CD4-positive, alpha-beta T cell treated with Interleukin-17A for 4 hours (primary cell): ENCODE measurements at regions not wholly inside any gene's neighbourhood (a gene's known extent, or its start where the extent isn't known, plus 50 kb on each side); places are given as distances from the start of the nearest gene placed in this dataset.
"Not testable (repeated sequence)": the region's sequence is repeated elsewhere in the genome, so short reads cannot be mapped to it uniquely, and the experiment has no call there.

Experiments
- DNase-seq: peaks from one replicate; pipeline ENCODE4 v3.0.0-alpha.2; 2020; ENCODE audit warnings: mixed read lengths

DNA sequence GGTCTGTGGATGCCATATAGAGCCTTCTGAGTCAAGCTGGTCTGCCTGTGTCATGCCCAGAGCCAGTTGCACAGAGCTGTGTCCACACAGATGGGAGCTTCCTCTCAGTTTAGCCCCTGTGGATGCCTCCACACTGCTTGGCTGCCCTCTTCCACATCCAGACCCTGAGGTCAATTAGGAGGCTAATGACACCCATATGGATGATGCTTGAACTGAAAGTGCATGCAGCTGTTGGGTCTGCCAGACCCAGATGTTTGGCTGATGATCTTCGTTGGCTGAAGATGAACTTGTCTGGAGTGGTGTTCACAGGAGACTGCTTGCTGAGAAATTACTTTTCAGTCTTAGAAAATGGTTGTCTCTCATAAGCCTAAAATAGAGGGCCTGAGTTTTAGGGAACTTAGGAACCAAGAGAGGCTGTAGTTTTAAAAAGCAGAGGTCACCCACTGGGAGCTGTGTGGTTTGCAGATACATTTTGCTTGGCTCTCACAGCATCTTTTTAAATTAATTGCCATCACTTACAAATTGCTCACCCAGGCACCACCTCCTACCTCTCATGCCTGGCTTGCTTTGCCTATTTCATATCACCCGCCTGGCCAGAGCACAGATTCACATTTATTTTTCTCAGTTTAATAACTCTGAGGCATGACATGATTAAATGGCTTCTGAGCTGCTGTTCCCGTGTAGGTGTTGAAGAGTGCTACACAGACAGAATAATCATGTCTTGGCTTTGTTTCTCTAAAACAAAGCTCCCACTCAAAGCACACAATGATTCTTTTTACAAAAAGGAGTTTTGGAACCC lies 176.1 kb downstream of the MINAR1 start:
- no peak for DNase-seq

DNA sequence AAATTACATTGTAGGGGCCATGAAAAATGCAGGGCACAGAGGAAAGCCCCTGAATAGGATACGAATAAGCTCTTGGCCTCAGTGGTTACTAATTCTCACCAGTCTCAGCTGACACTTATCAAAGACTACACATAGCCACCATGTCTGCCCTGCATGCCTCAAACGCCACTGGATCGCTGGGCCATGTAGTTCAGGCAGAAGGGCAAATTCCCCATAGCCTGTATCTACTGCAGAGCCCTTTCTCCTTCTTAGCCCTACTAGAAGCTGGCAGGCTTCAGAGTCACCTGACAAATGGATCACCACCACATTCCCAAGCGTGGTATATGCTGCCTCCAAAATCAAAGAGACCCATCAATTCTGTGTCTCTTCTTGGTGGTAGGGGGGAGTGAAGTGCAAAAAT lies 177.4 kb downstream of the MINAR1 start:
- no peak for DNase-seq

DNA sequence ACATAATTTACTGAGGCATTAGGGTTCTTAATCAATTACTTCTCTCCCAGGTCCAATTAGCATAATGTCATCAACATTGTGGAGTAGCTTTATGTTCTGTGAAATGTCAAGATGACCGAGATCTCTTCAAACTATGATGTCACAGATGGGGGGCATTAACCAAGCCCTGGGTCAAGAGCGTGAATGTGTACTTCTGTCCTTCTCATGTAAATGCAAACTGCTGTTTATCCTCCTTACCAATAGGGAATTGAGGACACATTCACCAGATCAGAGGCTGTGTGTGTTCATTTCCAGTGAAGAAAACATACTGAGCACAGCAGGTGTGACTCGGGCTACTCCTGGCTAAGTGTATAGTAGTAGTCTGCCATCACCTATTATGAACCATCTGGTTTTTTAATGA lies 177.9 kb downstream of the MINAR1 start:
- no peak for DNase-seq

DNA sequence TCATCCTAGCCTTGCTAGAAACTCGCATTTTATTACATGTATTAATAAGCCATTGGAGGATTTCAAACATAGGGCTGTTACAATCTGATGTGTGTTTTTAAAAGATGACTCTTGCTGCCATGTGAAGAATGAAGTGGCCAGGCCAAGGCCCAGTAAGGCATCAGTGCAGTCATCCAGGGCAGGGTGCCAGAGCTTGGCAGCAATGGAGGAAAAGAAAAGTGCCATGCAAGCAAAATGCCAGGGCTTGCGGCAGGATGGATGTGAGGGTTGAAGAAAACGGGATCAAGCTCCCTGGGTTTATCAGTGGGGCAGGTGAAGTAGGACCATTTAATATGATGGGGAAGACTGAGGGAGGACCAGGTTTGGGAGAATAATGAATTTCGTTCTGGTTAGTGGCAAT lies 183.6 kb downstream of the MINAR1 start:
- no peak for DNase-seq

DNA sequence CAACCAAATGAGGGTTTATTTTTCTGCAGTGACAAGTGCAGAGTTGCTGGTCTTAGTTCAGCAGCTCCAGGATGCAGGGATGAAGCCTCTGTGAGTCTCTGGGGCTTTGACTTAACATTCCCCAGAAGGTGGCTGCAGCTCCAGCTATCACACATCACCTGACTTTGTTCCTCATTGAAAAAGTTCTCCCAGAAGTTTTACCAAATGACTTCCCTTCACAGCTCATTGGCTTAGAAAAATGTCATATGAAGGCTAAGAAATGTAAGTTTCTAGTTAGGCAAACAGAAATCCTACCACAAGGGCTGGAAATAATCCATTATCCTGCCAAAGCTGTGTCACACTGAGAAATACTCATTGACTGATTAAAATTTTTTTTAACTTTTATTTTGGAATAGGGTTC lies 184.9 kb downstream of the MINAR1 start:
- DNase-seq = no peak

DNA sequence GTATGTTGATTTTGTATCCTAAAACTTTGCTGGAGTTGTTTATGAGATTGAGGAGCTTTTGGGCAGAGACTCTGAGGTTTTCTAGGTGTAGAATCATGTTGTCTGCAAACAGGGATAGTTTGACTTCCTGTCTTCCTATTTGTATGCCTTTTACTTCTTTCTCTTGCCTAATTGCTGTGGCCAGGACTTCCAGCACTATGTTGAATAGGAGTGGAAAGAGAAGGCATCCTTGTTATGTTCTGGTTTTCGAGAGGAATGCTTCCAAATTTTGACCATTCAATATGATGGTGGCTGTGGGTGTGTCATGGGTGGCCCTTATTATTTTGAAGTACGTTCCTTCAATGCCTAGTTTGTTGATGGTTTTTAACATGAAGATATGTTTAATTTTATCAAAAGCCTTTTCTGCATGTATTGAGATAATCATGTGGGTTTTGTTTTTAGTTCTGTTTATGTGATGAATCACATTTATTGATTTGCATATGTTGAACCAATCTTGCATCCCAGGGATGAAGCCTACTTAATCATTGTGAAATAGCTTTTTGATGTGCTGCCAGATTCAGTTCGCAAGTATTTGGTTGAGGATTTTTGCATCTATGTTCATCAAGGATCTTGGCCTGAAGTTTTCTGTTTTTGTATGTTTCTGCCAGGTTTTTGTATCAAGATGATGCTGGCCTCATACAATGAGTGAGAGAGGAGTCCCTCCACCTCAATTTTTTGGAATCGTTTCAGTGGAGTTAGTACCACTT lies 188.1 kb downstream of the MINAR1 start:
- DNase-seq = no peak

DNA sequence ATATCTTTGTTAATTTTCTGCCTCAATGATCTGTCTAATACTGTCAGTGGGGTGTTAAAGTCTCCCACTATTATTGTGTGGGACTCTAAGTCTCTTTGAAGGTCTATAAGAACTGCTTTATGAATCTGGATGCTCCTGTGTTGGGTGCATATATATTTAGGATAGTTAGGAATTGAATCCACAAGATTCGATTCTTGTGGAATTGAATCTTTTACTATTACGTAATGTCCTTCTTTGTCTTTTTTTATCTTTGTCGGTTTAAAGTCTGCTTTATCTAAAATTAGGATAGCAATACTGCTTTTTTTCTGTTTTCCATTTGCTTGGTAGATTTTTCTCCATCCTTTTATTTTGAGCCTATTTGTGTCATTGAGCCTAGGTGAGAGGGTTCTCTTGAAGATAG lies 189.7 kb downstream of the MINAR1 start:
- not testable (repeated sequence) for DNase-seq

DNA sequence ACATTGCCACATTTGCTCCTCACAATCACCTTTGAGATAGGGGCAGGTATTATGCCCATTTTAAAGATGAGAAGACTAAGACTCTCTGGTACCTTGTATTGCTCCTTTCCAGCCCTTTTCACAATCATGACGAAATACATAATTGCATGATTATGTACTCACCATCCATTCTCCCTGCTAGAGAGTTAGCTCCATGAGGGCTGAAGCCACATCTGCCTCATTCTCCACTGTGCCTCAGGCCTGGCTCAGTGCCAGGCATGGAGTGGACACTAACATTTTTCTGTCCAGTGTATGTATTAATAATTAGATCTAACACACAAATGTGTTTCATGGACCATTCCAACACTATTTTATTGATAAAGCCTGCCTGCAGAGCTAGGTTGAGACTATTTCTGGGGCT lies 191.4 kb downstream of the MINAR1 start:
- DNase-seq = no peak

DNA sequence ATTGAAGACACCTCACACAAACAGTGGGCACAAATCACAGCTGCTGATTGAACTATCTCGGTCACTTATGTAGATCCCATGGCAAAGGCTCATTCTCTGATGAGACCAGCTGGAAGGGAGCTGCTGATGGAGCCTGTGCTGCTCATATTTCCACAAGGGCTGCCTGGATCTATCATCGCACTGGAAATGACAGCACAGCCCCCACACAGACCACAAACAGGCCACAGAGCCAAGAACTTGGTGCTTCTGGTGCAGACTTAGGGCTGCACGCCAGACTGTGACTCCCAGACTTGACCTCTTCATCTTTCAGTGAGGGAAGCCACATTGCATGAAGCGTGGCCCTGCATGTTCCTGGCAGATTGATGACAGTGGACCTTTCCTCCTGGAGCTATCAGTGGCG lies 197.6 kb downstream of the MINAR1 start:
- DNase-seq = no peak

DNA sequence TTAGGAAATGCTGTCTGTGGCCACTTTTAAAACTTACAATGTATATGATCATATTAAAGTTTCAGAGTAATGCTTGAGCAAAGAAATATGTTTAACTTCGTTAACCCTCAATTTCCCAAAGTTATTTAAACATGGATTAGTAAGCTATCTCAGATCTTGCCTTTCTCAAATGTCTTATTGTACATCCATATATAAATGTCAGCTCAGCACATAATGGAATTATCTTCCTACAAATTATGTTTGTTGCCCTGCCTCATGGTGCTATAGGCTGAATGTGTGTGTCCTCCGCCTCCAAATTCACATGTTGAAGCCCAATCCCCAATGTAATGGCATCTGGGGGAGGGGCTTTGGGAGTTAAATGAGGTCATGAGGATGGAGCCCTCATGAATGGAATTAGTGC lies 200.3 kb downstream of the MINAR1 start:
- no peak for DNase-seq

DNA sequence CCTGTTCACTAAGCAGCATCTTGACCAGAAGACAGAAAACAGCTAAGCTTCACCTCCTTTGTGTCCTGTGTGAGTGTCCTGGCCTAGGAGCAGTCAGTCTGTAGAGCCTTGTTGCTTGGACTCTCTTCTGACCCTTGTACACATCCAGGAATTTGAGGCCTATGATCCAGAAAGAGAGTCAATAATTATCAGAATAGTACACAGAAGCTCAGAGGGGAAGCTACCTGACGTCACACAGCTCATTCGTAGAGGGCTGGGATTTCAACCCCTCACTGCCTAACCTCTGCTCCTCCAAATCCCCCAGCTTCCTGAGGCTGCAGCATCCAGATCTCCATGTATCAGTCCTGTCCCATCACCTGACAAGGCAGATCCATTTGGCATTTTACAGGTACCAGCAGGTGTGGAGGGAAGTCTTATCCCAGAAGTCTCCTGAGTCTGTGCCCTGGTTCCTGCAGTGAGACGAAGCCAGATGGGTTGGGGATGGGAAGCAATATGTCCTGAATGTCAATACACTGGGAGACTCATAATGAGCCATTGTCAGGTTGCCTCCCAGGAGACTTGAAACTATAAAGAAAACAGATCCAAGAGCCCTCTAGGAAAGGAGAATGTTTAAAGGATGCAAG lies 203.1 kb downstream of the MINAR1 start:
- DNase-seq = no peak

DNA sequence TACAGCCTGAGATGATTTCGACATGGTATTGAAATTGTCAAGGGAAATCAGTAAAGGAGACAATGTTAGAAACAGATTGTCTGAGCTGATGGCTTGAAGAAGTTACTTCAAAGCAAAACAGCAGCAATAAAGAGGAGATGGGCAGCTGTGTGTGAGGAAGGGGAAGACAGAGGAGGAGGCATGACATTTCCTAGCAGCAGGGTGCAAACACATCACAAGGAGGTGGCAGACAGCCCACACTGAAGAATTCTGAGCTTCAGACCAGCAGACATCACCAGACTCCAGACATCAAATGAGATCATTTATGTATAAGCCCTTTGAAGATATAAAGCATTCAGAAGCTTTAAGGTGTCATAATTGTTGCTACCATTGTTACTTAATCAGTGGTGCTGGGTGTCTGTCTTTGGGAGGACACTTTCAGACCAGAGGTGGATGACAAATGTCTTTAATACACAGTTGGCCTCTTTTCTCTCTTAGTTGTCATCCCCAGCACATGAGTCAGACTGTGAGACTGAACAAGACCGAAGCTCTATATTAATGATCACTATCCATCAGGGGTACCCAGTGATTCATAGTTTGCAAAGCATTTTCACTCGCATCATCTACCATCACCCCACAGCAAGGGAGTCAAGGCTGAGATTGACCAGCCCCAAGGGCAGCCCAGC lies 203.9 kb downstream of the MINAR1 start:
- no peak for DNase-seq

DNA sequence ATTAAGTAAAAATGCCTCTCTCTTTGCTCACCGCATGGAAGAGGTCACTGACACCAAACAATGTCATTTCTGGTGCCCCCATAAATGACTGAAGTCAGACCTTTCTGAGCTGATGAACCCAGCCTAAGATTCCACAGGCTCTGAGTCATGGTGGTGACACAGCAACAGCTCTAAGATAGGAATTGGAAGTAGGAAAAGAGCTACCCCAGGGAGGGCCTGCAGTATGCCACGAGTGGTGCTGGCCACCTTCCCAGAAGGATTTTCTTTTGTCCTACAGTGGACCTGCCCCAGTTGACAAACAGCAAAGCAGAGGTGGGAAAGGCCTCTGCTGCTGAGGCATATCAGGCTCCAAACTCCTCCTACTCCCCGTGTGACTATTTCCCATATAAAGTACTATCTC lies 208.1 kb downstream of the MINAR1 start:
- no peak for DNase-seq

DNA sequence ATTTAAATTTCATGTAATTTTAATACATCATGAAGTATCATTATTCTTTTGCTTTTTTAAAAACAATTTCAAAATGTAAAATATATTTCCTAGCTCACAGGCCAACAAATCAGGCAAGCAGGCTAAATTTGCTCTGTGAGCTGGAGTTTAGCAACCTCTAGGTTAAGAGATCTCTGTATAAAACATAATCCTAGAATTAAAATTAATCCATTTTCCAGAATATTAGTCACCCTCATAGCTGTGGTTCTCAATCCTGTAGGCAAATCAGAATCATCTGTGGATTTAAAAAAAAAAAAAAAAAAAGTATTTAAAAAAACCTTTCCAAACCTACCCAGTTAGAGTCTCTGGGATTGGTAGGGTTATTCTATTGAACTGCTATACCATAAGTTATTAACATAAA lies 209.7 kb downstream of the MINAR1 start:
- no peak for DNase-seq

DNA sequence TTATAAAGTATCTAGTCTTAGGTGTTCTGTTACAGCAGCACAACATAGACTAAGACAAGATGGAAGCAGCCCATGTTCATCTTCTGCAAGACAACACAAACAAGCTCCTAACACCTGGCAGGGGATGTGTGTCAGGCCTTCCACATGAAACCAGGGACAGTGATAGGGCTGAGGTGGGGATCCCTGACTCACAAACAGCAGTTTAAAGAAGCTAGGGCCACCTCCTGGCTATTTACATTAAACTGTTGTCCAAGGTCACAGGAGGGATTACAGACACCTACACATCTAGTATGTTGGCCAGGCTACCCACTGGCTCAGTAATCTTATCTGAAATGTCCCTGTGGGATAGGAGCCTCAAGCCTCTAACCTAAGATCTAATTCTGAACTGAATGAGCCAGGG lies 211.3 kb downstream of the MINAR1 start:
- DNase-seq = no peak

DNA sequence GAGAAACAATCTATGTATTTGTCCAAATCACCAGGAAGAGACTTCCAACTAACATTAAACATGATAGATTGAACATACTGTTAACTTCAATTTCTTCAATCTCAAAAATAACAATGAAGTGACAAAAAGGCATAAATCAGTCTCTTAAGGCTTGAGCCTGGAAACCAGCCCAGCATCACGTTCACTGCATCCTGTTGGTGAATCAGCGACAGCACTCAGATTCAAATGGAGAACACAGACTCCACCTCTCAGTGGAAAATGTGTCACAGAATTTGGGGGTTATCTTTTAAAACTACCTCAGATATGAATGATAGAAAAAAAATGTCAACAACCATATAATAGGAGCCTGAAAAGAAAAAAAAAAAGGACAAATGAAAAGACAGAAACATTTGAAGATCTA lies 212.0 kb downstream of the MINAR1 start:
- no peak for DNase-seq

DNA sequence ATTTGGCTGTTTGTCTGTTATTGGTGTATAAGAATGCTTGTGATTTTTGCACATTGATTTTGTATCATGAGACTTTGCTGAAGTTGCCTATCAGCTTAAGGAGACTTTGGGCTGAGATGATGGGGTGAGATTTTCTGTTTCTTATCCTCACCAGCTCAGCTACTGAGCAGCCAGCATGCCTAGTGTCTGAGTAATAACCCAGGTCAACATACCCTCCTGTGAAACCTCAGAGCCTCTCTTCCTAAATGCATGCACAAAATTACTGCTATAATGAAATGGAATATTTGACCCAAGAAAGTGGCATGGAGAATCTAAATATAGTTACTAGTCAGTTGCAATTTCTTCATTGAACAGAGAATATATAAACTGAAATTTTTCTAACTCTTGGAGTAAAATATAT lies 220.8 kb downstream of the MINAR1 start:
- DNase-seq = not testable (repeated sequence)

DNA sequence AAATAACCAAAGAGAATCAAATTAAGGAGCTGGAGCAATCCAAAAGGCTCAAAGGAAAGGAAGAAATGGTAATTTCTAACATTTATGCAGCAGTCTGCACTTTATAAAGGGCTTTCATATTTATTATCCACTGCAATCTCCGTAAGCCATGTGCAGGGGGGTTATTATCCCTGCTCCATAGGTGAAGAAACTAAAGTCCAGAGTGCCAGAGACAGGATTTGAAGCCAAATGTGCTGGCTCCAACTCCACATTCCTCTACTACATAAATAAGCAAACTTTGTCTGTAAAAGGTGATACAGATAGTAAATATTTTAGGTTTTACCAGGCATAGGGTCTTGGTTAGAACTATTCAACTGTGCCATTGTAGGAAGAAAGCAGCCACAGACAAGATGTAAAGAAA lies 221.4 kb downstream of the MINAR1 start:
- no peak for DNase-seq

DNA sequence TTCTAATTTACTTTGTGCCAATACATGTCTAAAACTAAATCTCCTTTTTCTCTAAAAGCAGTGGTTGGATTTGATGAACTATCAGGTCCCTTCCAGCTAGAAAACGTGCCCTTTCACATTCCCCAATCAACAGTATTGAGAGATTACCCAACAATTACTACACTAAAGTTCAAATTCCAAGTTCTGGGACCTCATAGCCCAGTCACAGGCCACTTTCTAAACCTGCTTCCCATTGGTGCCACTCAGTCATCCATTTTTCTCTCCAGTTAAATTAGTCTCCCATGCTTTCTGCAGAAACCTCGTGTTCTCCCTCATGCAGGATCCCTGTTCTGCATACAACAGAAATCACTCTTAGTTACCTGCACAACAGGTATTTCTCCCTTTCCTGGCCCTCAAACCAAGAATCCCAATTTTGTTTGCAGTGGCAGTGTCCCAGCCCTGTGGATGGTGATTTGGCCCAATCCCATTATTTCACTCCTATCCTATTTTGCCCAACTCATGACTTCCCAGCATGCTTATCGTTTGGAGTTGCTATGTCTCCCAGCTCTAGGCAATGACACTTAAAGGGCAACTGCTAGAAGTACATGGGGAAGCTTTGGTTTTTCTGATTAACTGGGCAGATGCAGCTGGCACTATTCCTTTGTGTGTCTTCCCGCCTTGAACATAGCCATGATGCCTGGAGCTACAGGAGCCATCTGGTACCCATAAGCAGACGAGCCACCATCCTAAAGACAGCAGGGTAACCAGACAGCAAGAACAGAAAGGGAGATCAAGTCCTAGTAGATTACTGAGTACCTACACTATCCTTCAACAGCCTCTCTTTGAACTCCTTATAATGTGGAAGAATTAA lies 224.2 kb downstream of the MINAR1 start:
- DNase-seq = no peak

DNA sequence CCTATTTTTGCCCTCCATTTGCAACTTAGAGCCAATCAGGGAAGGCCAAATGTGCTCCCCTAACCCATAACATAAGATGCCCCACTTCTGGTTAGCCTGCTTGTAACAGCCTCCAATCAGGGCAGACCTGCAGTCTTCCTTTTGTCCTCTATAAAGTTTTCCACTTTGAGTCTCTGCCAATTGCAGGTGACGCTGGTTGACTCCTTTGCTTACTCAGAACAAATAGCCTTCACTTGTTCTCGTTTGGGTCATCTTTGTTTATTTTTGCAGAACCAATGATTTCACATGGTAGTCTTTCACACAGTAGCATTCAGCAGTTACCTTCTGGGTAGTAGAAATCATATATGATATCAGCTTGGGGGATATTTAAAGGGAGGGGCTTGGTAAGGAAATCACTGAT lies 225.6 kb downstream of the MINAR1 start:
- DNase-seq = no peak

DNA sequence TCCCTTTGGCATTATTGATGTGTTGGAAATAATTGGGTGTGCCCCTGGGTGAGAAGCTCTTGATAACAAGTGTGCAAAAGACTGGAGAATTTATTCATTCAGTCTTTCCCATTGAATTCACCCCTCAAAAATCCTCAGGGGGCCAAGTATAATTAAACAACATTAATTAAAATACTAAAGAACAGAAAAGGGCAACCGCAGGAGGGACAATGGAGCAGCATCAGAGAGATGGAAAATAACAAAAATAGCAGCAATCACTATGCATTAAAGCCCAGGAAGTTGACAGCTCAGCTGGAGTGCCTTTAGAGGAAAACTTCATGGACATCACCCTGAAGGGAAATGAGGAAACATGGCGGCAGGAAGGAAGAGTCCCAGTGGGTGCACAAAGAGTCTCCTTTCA lies 227.6 kb downstream of the MINAR1 start:
- no peak for DNase-seq

DNA sequence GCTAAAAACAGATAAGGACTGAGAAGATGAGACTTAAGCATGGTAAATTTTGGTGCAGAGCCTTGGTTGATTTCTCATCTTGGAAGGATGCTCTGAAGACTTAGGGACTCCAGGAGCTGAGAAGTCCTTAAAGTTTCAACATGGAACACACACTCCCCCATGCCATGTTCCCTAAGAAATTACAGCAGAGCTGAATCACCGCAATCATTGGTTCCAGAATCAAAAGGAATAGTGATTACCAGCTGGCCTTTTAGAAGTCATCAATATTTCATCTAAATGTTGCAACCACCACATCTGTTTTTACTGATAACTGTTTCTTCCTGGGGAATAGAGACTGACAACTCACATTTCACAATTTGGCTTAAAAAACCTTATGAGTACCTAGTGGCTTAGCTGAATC lies 229.3 kb downstream of the MINAR1 start:
- no peak for DNase-seq
